Naive thymus-derived CD4-positive, alpha-beta T cell (primary cell): ENCODE measurements at regions not wholly inside any gene's neighbourhood (a gene's known extent, or its start where the extent isn't known, plus 50 kb on each side); places are given as distances from the start of the nearest gene placed in this dataset.

ENCODE experiments used
- ATAC-seq: fragments of 150-1000 bp; cut with Tn5 transposase; 2 replicates; pipeline ENCODE4 v1.10.0; 2021; ENCODE audit warnings: mild to moderate bottlenecking, moderate library complexity
- CTCF ChIA-PET: fragments of 350-600 bp; sonication (Branson Sonifier 250); formaldehyde crosslinking; loops from one replicate; lab custom pipeline; 2021; ENCODE audit warnings: antibody characterized with exemption; lab: Charles Lee
- POLR2A ChIA-PET: fragments of 350-600 bp; sonication (Branson Sonifier 250); formaldehyde crosslinking; loops from one replicate; lab custom pipeline; 2021; ENCODE audit warnings: antibody characterized with exemption, inconsistent platforms; lab: Charles Lee
- DNase-seq, 9 donors: peaks; one replicate each; pipeline versions ENCODE4 v3.0.0 to v3.0.0-alpha.2; 2020 to 2022; ENCODE audit warnings: mixed read lengths in 1 of 9
- H3K27ac ChIP-seq: one replicate; pipeline ENCODE4 v1.7.0; 2013; ENCODE audit warnings: mild to moderate bottlenecking, low read depth, low read length, moderate library complexity
- H3K27me3 ChIP-seq, 2 donors: one replicate each; pipeline ENCODE4 v1.7.0; 2013; ENCODE audit warnings: low read length in 2 of 2, mild to moderate bottlenecking in 2 of 2, moderate library complexity in 2 of 2; ENCODE audit not compliant: control insufficient read depth in 2 of 2, insufficient read depth in 2 of 2
- H3K36me3 ChIP-seq, 3 experiments: 1 replicate in 2 of 3; 2 replicates in 1 of 3; pipeline ENCODE4 v1.7.0; 2013; ENCODE audit warnings: low read length in 3 of 3, mild to moderate bottlenecking in 3 of 3, moderate library complexity in 1 of 3; ENCODE audit not compliant: insufficient read depth in 3 of 3, control insufficient read depth in 2 of 3
- H3K4me1 ChIP-seq, 2 donors: one replicate each; pipeline ENCODE4 v1.7.0; 2013; ENCODE audit warnings: low read length in 2 of 2, mild to moderate bottlenecking in 2 of 2, moderate library complexity in 1 of 2; ENCODE audit not compliant: control insufficient read depth in 2 of 2, insufficient read depth in 2 of 2
- H3K4me3 ChIP-seq: 2 replicates; pipeline ENCODE4 v1.7.0; 2013; ENCODE audit warnings: mild to moderate bottlenecking, low read length
- H3K9me3 ChIP-seq, 3 experiments: 1 replicate in 2 of 3; 2 replicates in 1 of 3; pipeline ENCODE4 v1.7.0; 2013; ENCODE audit warnings: low read length in 3 of 3; ENCODE audit not compliant: control insufficient read depth in 2 of 3
- H3K27ac Mint-ChIP-seq, 9 donors: one replicate each; pipeline ENCODE4 v1.8.0; 2020 to 2022; ENCODE audit warnings: mixed read lengths in 9 of 9, mild to moderate bottlenecking in 8 of 9, moderate library complexity in 5 of 9, inconsistent platforms in 2 of 9
- H3K27me3 Mint-ChIP-seq, 5 donors: one replicate each; pipeline ENCODE4 v1.8.0; 2021 to 2022; ENCODE audit warnings: mixed read lengths in 5 of 5, mild to moderate bottlenecking in 1 of 5
- H3K36me3 Mint-ChIP-seq, 5 donors: one replicate each; pipeline ENCODE4 v1.8.0; 2020 to 2022; ENCODE audit warnings: mixed read lengths in 5 of 5, mild to moderate bottlenecking in 3 of 5, inconsistent platforms in 1 of 5
- H3K4me1 Mint-ChIP-seq, 7 donors: one replicate each; pipeline ENCODE4 v1.8.0; 2020 to 2022; ENCODE audit warnings: mixed read lengths in 7 of 7, mild to moderate bottlenecking in 3 of 7, inconsistent platforms in 1 of 7
- H3K4me3 Mint-ChIP-seq, 10 donors: one replicate each; pipeline ENCODE4 v1.8.0; 2020 to 2022; ENCODE audit warnings: mild to moderate bottlenecking in 10 of 10, mixed read lengths in 10 of 10, moderate library complexity in 6 of 10, inconsistent platforms in 2 of 10
- H3K9me3 Mint-ChIP-seq, 11 donors: one replicate each; pipeline ENCODE4 v1.8.0; 2020 to 2022; ENCODE audit warnings: mixed read lengths in 11 of 11, mild to moderate bottlenecking in 4 of 11, inconsistent platforms in 1 of 11, moderate library complexity in 1 of 11
- intact Hi-C, 2 donors: fragments of 100-400 bp; cut with micrococcal nuclease; formaldehyde crosslinking; loops; one replicate each; pipeline ENCODE4 v1.15.1; 2023

DNA sequence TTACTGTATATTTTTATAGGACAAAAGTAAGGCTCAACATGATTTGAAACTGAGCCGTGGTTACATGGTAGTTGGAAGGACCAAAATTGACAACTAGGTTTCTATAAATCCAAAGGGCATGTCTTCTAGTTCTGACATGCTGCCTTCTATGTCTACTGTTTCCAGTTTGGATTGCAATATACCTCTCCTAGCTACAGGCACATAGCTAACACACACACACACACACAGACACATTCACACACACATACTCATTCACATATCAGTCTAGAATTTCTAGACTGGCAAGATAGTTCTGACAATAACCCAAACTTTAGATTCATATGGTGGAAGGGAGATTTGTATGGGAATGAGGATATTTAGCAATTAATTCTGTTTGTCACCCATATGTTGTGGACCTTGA, 544.8 kb upstream of the CAMK1G start:
- Mint-ChIP-seq H3K27ac (no peak overlapping the region), H3K9me3 (peaks cover 0 to 5% (median 0%) of the 10 kb centered on the region in 11 donors), H3K4me1 (no peaks in the 10 kb centered on the region), H3K27me3 (peaks cover 2 to 15% (median 6%) of the 10 kb centered on the region in 5 donors), H3K4me3 (no peak overlapping the region), H3K36me3 (no peaks in the 10 kb centered on the region)
- H3K4me3 ChIP-seq = no peak overlapping the region
- ChIA-PET CTCF (no interaction called here), POLR2A (no interaction called here)
- H3K9me3 ChIP-seq = no peaks in the 10 kb centered on the region
- no peak for DNase-seq
- no peaks in the 10 kb centered on the region for H3K27me3 ChIP-seq
- intact Hi-C loops = no loop called here
- ATAC-seq = no peak
- H3K4me1 ChIP-seq = no peaks in the 10 kb centered on the region
- H3K27ac ChIP-seq = no peak overlapping the region
- no peaks in the 10 kb centered on the region for H3K36me3 ChIP-seq

DNA sequence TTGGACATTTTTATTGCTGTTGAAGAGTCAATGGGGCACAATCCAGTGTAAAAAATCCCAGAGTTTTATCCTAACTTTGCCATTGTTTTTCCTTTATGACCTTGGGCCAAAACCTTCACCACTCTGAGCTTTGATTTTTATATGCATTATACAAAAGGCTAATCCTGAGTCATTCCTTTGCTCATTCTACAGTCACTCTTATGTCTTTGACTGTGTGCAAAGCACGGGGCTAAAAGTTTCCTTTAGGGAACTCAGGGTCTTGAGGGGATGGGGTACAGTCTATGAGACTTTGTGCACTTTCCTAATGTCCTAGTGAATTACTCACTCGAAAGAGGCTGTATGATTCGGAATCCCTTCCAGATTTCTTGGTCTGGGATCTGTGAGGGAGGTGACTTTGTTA, 543.2 kb upstream of the CAMK1G start:
- DNase-seq (no peak), ATAC-seq (no peak)
- no peaks in the 10 kb centered on the region for H3K27me3 ChIP-seq
- Mint-ChIP-seq H3K36me3 (no peaks in the 10 kb centered on the region), H3K27ac (no peak overlapping the region), H3K4me1 (no peaks in the 10 kb centered on the region), H3K9me3 (peaks cover 0 to 5% (median 0%) of the 10 kb centered on the region in 11 donors), H3K4me3 (no peak overlapping the region), H3K27me3 (peaks cover 2 to 22% (median 4%) of the 10 kb centered on the region in 5 donors)
- CTCF ChIA-PET = no interaction called here
- POLR2A ChIA-PET = no interaction called here
- H3K4me3 ChIP-seq = no peak overlapping the region
- no peaks in the 10 kb centered on the region for H3K36me3 ChIP-seq
- intact Hi-C loops = no loop called here
- H3K4me1 ChIP-seq = no peaks in the 10 kb centered on the region
- no peaks in the 10 kb centered on the region for H3K9me3 ChIP-seq
- no peak overlapping the region for H3K27ac ChIP-seq

DNA sequence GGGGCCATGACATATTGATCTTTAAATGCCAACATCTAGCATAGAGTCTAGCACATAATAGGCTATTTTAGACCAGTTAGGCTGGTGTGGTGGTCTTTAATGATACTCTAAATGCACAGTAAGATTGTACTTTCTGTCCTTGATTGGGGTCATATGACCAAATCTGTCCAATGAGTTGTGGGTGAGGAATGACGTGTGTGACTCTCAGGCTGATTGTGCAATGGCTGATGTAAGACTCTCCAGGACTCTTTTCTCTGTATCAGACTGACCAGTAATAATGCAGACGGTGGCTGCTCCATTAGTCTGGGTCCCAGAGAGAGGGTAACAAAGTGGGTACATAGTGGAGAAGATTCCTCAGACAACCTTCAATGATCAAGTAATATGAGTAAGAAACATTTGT, 541.6 kb upstream of the CAMK1G start:
- ATAC-seq (no peak), DNase-seq (no peak)
- no peaks in the 10 kb centered on the region for H3K4me1 Mint-ChIP-seq
- Histone ChIP-seq H3K9me3 (no peaks in the 10 kb centered on the region), H3K4me1 (no peaks in the 10 kb centered on the region), H3K36me3 (no peaks in the 10 kb centered on the region), H3K27me3 (no peaks in the 10 kb centered on the region), H3K4me3 (no peak overlapping the region), H3K27ac (no peak overlapping the region)
- H3K36me3 Mint-ChIP-seq = no peaks in the 10 kb centered on the region
- H3K9me3 Mint-ChIP-seq = peaks cover 0 to 5% (median 0%) of the 10 kb centered on the region in 11 donors
- POLR2A ChIA-PET = no interaction called here
- CTCF ChIA-PET = no interaction called here
- intact Hi-C loops = no loop called here
- H3K27ac Mint-ChIP-seq = no peak overlapping the region
- H3K27me3 Mint-ChIP-seq = peaks cover 2 to 17% (median 10%) of the 10 kb centered on the region in 5 donors
- no peak overlapping the region for H3K4me3 Mint-ChIP-seq

DNA sequence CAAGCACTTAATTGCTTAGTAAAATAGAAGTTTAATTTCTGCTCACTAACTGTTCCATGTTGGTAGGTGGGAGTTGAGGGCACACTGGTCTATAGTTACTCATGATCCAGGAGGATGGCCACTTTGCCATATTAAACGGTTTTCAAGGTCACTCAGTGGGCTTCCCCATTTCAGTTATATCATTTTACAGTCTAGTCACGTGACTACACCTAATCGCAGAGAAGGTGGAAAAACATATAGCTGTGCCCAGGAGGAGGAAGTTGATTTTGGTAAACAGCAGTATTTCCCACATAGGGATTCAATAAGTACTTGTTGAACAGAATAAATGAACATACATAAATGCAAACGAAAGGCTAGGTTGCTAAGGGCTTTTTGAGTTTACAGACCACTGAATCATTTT, 541.1 kb upstream of the CAMK1G start:
- ChIA-PET POLR2A (no interaction called here), CTCF (no interaction called here)
- Mint-ChIP-seq H3K36me3 (no peaks in the 10 kb centered on the region), H3K27ac (no peak overlapping the region), H3K4me1 (no peaks in the 10 kb centered on the region), H3K9me3 (peaks cover 0 to 5% (median 0%) of the 10 kb centered on the region in 11 donors), H3K27me3 (peaks cover 2 to 17% (median 10%) of the 10 kb centered on the region in 5 donors), H3K4me3 (no peak overlapping the region)
- no peaks in the 10 kb centered on the region for H3K9me3 ChIP-seq
- H3K36me3 ChIP-seq = no peaks in the 10 kb centered on the region
- no peak for ATAC-seq
- H3K4me1 ChIP-seq = no peaks in the 10 kb centered on the region
- DNase-seq = no peak
- no peak overlapping the region for H3K27ac ChIP-seq
- no peaks in the 10 kb centered on the region for H3K27me3 ChIP-seq
- no peak overlapping the region for H3K4me3 ChIP-seq
- intact Hi-C loops = no loop called here

DNA sequence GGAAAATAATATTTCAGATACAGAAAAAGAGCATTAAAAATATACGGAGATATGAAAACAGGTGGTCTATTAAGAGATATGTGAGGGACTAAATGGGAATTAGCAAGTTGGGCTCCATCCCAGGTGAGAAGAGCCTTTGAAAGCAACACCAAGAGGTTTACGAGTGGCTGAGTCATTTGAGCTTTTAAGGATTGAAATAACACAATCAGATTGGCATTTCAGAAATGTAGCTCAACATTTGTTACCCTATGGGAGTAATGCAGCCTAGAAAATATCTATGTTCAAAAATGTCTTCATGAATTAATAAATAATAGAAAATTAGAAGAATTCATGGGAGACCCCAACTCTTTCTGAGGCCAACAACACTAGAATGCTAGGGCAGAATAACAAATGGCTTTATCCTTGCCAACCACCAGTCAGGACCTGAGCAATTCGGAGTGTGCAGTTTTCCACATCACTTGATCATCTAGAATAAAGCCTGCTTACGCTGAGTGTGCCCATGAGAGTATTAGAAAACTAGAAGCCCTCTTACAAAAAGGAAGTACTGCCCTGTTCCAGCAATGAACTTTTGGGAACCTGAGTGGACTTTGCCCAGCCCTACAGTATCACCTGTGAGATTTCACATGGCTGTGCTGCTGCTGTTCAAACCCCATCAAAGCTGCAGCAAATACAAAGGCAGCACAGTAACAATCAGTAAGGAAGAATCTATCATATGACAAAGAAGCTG, 538.0 kb upstream of the CAMK1G start:
- DNase-seq = no peak
- Histone ChIP-seq H3K27ac (no peak overlapping the region), H3K9me3 (no peaks in the 10 kb centered on the region), H3K27me3 (no peaks in the 10 kb centered on the region), H3K4me1 (no peaks in the 10 kb centered on the region), H3K36me3 (no peaks in the 10 kb centered on the region), H3K4me3 (no peak overlapping the region)
- ChIA-PET POLR2A (no interaction called here), CTCF (no interaction called here)
- no peaks in the 10 kb centered on the region for H3K4me1 Mint-ChIP-seq
- intact Hi-C loops = no loop called here
- no peak overlapping the region for H3K27ac Mint-ChIP-seq
- peaks cover 0 to 23% (median 10%) of the 10 kb centered on the region in 5 donors for H3K27me3 Mint-ChIP-seq
- H3K9me3 Mint-ChIP-seq = peaks cover 0 to 5% (median 0%) of the 10 kb centered on the region in 11 donors
- no peak overlapping the region for H3K4me3 Mint-ChIP-seq
- no peak for ATAC-seq
- no peaks in the 10 kb centered on the region for H3K36me3 Mint-ChIP-seq

DNA sequence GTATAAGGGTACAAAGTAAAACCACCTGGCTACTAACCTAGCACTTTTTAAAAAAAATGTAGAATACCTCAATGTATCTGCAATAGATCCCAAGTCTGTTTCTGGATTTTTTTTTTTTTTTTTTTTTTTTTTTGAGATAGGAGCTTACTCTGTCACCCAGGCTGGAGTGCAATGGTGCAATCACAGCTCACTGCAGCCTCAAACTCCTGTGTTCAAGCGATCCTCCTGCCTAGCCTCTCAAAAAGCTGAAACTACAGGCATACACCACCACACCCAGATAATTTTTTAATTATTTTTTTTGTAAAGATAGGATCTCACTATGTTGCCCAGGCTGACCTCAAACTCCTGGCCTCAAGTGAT, 537.5 kb upstream of the CAMK1G start:
- no peak for ATAC-seq
- Histone ChIP-seq H3K4me1 (no peaks in the 10 kb centered on the region), H3K27me3 (no peaks in the 10 kb centered on the region), H3K4me3 (no peak overlapping the region), H3K27ac (no peak overlapping the region), H3K36me3 (no peaks in the 10 kb centered on the region), H3K9me3 (no peaks in the 10 kb centered on the region)
- Mint-ChIP-seq H3K4me3 (no peak overlapping the region), H3K27me3 (peaks cover 0 to 26% (median 9%) of the 10 kb centered on the region in 5 donors), H3K36me3 (no peaks in the 10 kb centered on the region), H3K4me1 (no peaks in the 10 kb centered on the region), H3K27ac (no peak overlapping the region), H3K9me3 (peaks cover 0 to 5% (median 0%) of the 10 kb centered on the region in 11 donors)
- CTCF ChIA-PET = no interaction called here
- POLR2A ChIA-PET = no interaction called here
- DNase-seq = no peak
- intact Hi-C loops = no loop called here

DNA sequence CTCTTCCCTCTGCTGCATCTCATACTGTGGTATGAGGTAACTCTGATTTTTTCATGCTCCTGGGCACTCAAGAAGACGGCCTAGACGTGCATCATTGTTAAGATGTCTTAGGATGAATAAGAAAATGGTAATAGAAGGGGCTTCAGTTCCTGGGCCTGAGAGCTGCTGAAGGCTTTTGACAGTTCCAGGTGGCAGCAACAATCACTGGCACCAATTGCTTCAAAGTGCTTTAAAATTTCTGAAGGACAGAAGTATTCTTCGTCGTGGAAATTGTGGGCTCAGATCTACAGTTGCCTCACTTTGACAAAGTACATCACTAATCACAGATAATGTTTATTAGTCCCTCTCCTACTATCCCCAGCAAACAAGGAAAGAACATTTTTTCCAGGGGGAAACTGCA, 536.6 kb upstream of the CAMK1G start:
- no peak for DNase-seq
- no peak overlapping the region for H3K27ac Mint-ChIP-seq

More for the DNA sequence above, 536.6 kb upstream of the CAMK1G start:
- no peaks in the 10 kb centered on the region for H3K4me1 ChIP-seq
- no peak overlapping the region for H3K4me3 ChIP-seq
- intact Hi-C loops = no loop called here
- POLR2A ChIA-PET = no interaction called here
- H3K4me1 Mint-ChIP-seq = no peaks in the 10 kb centered on the region
- peaks cover 0 to 5% (median 0%) of the 10 kb centered on the region in 11 donors for H3K9me3 Mint-ChIP-seq
- no peak overlapping the region for H3K4me3 Mint-ChIP-seq
- CTCF ChIA-PET = interaction anchor here (0.6 kb wide), 1 partner anchor 597 kb away, joined by 3 read pairs; no protein-coding TSS in a partner anchor
- no peaks in the 10 kb centered on the region for H3K36me3 ChIP-seq
- no peak overlapping the region for H3K27ac ChIP-seq
- H3K27me3 ChIP-seq = no peaks in the 10 kb centered on the region
- no peaks in the 10 kb centered on the region for H3K9me3 ChIP-seq
- no peak for ATAC-seq
- no peaks in the 10 kb centered on the region for H3K36me3 Mint-ChIP-seq
- H3K27me3 Mint-ChIP-seq = peaks cover 0 to 27% (median 13%) of the 10 kb centered on the region in 5 donors
